Type B pancreatic cell (in vitro differentiated cells): ENCODE measurements at regions not wholly inside any gene's neighbourhood (a gene's known extent, or its start where the extent isn't known, plus 50 kb on each side); places are given as distances from the start of the nearest gene placed in this dataset.
A peak's percentile ranks its signal among the peaks of the same experiment; 100 is the strongest.
"Not testable (repeated sequence)": the region's sequence is repeated elsewhere in the genome, so short reads cannot be mapped to it uniquely, and the experiment has no call there.

ENCODE experiments used
- DNase-seq: peaks from one replicate; pipeline ENCODE4 v3.0.0; 2021; ENCODE audit warnings: mixed read lengths; ENCODE audit not compliant: unreplicated experiment; ENCODE audit errors: extremely low spot score
- H3K27ac Mint-ChIP-seq: 2 replicates; pipeline ENCODE4 v1.8.0; 2021; ENCODE audit warnings: mild to moderate bottlenecking, mixed read lengths
- H3K27me3 Mint-ChIP-seq: 2 replicates; pipeline ENCODE4 v1.8.0; 2021; ENCODE audit warnings: mixed read lengths
- H3K36me3 Mint-ChIP-seq: 2 replicates; pipeline ENCODE4 v1.8.0; 2021; ENCODE audit warnings: mixed read lengths
- H3K4me1 Mint-ChIP-seq: one replicate; pipeline ENCODE4 v1.8.0; 2021; ENCODE audit warnings: mixed read lengths; ENCODE audit not compliant: unreplicated experiment
- H3K4me3 Mint-ChIP-seq: 2 replicates; pipeline ENCODE4 v1.8.0; 2021; ENCODE audit warnings: mild to moderate bottlenecking, mixed read lengths
- H3K9me3 Mint-ChIP-seq: 2 replicates; pipeline ENCODE4 v1.8.0; 2021; ENCODE audit warnings: mixed read lengths
- TF ChIP-seq, protein P1 (sequence below): fragments of 200-600 bp; sonication (generic); conservative IDR thresholded peaks from 2 replicates; pipeline ENCODE4 v1.5.0; 2021; ENCODE audit warnings: antibody characterized with exemption, mild to moderate bottlenecking

DNA sequence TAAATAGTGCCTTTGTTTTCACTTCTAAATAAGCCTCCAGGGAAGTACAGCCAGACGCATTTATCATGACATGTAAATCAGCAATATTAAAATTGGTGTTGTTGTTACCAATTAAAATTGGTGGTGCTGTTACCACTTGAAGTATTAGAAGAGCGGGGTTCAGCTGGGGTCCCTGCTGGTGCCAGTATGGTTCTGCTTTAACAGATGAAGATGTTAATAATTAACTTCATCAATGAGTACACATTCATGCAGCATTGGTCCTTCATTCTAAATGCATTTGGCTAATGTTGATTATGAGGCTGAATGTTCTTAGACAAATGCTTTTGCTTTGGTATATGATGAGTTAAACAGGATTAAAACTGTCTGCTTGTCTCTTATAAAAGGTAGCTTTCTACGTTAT lies 67.6 kb upstream of the TMC1 start:
- H3K27me3 Mint-ChIP-seq, result no peaks in the 10 kb centered on the region
- H3K9me3 Mint-ChIP-seq, result no peaks in the 10 kb centered on the region

DNA sequence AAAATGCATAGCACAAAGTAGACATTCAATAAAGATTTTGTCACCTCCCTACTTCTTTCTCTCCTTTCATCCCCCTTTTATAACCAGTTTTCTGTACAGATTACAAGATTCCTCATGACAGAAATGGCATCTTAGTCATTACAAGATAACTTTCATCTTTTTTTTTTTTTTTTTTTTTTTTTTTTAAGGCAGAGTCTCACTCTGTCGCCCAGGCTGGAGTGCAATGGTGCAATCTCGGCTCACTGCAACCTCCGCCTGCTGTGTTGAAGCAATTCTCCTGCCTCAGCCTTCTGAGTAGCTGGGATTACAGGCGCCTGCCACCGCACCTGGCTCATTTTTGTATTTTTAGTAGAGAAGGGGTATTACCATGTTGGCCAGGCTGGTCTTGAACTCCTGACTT lies 75.2 kb upstream of the TMC1 start:
- H3K9me3 Mint-ChIP-seq, result peaks cover 11% of the 10 kb centered on the region
- H3K4me3 Mint-ChIP-seq, H3K36me3 Mint-ChIP-seq, H3K27ac Mint-ChIP-seq, H3K27me3 Mint-ChIP-seq, H3K4me1 Mint-ChIP-seq, DNase-seq: not testable (repeated sequence)

More for the DNA sequence above, 67.6 kb upstream of the TMC1 start:
- no peak for DNase-seq
- TF ChIP-seq, protein P1, sequence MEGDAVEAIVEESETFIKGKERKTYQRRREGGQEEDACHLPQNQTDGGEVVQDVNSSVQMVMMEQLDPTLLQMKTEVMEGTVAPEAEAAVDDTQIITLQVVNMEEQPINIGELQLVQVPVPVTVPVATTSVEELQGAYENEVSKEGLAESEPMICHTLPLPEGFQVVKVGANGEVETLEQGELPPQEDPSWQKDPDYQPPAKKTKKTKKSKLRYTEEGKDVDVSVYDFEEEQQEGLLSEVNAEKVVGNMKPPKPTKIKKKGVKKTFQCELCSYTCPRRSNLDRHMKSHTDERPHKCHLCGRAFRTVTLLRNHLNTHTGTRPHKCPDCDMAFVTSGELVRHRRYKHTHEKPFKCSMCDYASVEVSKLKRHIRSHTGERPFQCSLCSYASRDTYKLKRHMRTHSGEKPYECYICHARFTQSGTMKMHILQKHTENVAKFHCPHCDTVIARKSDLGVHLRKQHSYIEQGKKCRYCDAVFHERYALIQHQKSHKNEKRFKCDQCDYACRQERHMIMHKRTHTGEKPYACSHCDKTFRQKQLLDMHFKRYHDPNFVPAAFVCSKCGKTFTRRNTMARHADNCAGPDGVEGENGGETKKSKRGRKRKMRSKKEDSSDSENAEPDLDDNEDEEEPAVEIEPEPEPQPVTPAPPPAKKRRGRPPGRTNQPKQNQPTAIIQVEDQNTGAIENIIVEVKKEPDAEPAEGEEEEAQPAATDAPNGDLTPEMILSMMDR, result no peak
- Mint-ChIP-seq H3K27ac (no peak overlapping the region), H3K36me3 (no peaks in the 10 kb centered on the region), H3K4me1 (peaks cover 17% of the 10 kb centered on the region), H3K4me3 (no peak overlapping the region)

DNA sequence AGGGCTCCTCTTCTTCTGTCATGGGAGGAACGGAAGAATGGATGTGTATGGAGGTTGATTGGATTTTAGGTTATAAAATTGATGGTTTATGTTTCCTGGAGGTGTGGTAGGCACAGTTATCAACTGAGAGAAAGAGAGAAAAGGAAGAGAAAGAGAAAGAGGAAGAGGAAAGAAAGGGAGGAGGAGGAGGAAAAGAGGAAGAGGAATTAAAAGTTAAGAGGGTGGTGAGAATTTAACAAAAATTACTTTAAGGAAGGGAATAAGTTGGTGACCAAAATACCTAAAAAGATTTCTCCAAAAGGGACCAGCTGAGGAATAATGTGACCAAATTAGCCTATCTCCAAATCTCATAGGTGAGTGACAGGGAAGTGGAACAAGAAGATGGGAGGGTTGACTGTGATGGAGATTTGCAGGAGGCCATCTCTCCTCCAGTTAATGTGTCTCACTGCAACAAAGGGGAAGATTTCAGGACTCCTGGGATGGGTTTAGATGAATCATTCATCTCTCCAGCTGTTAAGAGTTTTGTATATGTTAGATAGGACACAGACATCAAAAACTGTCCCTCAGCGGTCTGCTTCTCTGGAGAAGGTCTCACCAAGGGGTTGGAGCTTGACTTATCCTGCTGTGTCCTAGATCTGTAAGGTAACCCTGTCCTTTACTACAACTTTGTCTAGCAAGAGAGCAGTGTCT lies 76.0 kb upstream of the TMC1 start:
- Mint-ChIP-seq H3K27ac (no peak overlapping the region), H3K9me3 (peaks cover 11% of the 10 kb centered on the region), H3K4me1 (peaks cover 11% of the 10 kb centered on the region)

DNA sequence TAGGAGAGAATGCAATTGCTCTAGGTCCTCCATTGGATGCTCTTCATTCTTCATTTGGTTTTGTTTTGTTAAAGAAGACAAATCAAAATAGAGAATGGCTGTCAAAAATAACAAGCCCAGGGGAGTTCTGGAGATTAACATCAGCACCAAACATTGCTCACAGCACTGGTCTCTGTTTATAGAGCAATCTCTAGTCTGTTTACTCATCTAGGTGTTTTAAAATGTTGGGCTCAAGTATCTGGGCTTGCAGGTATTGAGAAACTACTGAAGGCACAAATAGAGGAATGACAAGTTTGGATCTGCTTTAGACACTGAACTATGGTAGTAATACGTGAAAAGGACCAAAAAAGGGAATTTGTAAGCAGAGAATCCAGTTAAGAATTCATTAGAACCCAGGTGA lies 77.0 kb upstream of the TMC1 start:
- Mint-ChIP-seq H3K36me3 (no peaks in the 10 kb centered on the region), H3K9me3 (peaks cover 11% of the 10 kb centered on the region), H3K4me3 (no peak overlapping the region), H3K4me1 (peaks cover 11% of the 10 kb centered on the region), H3K27me3 (no peaks in the 10 kb centered on the region), H3K27ac (no peak overlapping the region)
- no peak for DNase-seq
- TF ChIP-seq, protein P1, result no peak

More for the DNA sequence above, 76.0 kb upstream of the TMC1 start:
- H3K4me3 Mint-ChIP-seq, result no peak overlapping the region
- H3K36me3 Mint-ChIP-seq, result no peaks in the 10 kb centered on the region
- no peak for DNase-seq
- no peaks in the 10 kb centered on the region for H3K27me3 Mint-ChIP-seq
- TF ChIP-seq, protein P1, result no peak

DNA sequence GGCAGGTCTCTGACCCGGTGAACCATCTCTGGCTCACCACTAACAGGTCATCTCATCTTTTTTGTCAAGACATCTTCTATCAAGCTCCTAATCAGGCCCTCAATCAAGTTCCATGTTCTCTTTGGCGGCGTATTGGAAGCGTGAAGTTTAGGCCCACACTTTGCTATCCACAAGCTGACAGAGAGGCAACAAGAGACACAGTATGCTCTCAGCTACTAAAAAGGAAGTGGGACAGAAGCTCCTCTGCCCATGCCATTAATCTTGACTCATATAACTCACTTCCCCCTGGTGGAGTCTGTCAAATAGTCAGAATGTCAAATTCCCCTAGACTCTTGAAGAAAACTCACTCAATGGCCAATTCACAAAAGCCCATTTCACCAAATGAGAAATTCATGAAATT lies 77.6 kb upstream of the TMC1 start:
- Mint-ChIP-seq H3K27me3 (no peaks in the 10 kb centered on the region), H3K9me3 (peaks cover 11% of the 10 kb centered on the region), H3K27ac (no peak overlapping the region), H3K4me3 (no peak overlapping the region), H3K4me1 (peaks cover 11% of the 10 kb centered on the region), H3K36me3 (no peaks in the 10 kb centered on the region)
- no peak for DNase-seq
- TF ChIP-seq, protein P1, result no peak

DNA sequence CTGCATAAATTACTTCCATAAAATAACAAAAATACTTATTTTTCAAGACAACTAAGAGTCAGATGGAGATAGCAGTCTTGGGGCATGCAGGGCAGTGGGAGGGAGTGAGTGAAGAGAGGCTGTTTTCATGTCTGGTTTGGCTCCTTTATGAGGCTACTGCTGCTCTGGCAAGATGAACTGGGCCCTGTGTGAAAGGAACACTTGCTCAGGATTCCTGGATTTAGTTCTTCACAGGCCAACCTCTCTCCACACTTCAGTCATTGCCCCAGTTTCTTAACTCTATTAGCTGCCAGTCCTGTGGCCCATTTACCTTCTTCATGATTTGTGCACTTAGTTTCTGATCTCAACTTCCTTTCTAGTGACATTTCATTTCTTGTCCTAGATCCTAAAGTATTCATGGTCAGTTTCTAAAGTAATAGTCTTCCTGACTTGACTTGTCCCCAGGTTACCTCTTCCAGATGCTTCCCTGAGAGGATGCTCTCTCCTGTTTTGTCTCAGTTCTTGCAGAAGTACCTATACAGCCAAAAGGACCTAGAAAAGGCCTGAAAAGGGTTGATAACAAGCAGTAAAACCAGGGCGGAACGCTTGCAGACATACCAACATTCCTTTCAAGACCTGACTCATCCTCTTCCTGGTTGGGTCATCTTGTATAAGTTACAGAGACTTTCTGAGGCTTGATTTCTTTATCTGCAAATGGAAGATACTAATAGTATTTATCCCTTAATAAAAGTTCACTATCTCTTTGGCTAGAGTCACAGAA lies 77.0 kb upstream of the ZFAND5 start:
- no peak for DNase-seq
- Mint-ChIP-seq H3K4me1 (peaks cover 11% of the 10 kb centered on the region), H3K27ac (peak overlapping the region; percentile 91), H3K36me3 (no peaks in the 10 kb centered on the region), H3K4me3 (peak overlapping the region; percentile 12), H3K9me3 (peaks cover 11% of the 10 kb centered on the region), H3K27me3 (no peaks in the 10 kb centered on the region)
- TF ChIP-seq, protein P1, result no peak
